ENCODE measurements at regions not wholly inside any gene's neighbourhood (a gene's known extent, or its start where the extent isn't known, plus 50 kb on each side); places are given as distances from the start of the nearest gene placed in this dataset.

- in situ Hi-C loops (cut with HindIII; ENCODE audit: low pct_unique_long_range_greater_than_20kb, low sequenced_read_pairs) (no loop called here), intact Hi-C loops (cut with micrococcal nuclease; ENCODE audit: unreplicated experiment) (no loop called here)
- Histone ChIP-seq H3K4me1 (ENCODE audit: control insufficient read depth, insufficient read depth, low read length) (no peaks in the 10 kb centered on the region), H3K9me3 (ENCODE audit: control insufficient read depth, insufficient read depth, low read depth, low read length) (no peaks in the 10 kb centered on the region), H3K27ac (ENCODE audit: low read length) (no peak overlapping the region), H3K27me3 (ENCODE audit: control insufficient read depth, insufficient read depth, low read length) (no peaks in the 10 kb centered on the region), H3K36me3 (ENCODE audit: control insufficient read depth, insufficient read depth, low read length) (no peaks in the 10 kb centered on the region), H3K4me3 (ENCODE audit: low read depth in 2 of 2, low read length in 2 of 2) (no peak overlapping the region)
- DNase-seq (ENCODE audit: low read depth, low spot score) (no peak), ATAC-seq (no peak)
- POLR2A ChIA-PET, result no interaction called here
- TF ChIP-seq TCF7L2 (IDR thresholded peaks at IDR 0.05; ENCODE audit: low read depth, low read length), result no peak
- TF ChIP-seq SIN3A (IDR thresholded peaks at IDR 0.05; ENCODE audit: borderline replicate concordance, insufficient read depth, low read depth, low read length), result no peak
- TF ChIP-seq, protein P1, sequence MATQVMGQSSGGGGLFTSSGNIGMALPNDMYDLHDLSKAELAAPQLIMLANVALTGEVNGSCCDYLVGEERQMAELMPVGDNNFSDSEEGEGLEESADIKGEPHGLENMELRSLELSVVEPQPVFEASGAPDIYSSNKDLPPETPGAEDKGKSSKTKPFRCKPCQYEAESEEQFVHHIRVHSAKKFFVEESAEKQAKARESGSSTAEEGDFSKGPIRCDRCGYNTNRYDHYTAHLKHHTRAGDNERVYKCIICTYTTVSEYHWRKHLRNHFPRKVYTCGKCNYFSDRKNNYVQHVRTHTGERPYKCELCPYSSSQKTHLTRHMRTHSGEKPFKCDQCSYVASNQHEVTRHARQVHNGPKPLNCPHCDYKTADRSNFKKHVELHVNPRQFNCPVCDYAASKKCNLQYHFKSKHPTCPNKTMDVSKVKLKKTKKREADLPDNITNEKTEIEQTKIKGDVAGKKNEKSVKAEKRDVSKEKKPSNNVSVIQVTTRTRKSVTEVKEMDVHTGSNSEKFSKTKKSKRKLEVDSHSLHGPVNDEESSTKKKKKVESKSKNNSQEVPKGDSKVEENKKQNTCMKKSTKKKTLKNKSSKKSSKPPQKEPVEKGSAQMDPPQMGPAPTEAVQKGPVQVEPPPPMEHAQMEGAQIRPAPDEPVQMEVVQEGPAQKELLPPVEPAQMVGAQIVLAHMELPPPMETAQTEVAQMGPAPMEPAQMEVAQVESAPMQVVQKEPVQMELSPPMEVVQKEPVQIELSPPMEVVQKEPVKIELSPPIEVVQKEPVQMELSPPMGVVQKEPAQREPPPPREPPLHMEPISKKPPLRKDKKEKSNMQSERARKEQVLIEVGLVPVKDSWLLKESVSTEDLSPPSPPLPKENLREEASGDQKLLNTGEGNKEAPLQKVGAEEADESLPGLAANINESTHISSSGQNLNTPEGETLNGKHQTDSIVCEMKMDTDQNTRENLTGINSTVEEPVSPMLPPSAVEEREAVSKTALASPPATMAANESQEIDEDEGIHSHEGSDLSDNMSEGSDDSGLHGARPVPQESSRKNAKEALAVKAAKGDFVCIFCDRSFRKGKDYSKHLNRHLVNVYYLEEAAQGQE (IDR thresholded peaks at IDR 0.05; ENCODE audit: insufficient read depth in 1 of 2, low read depth in 2 of 2, low read length in 1 of 2), result no peak
- no peak for TF ChIP-seq CTCF (IDR thresholded peaks at IDR 0.05)
- TF ChIP-seq POLR2AphosphoS5 (IDR thresholded peaks at IDR 0.05; ENCODE audit: low read depth, low read length), result no peak
- CTCF ChIA-PET, result no interaction called here
- no TSS peak for BruUV-seq (replicated peaks)
Observed at GRCh38 chr22:48683640-48684039, 1144.0 kb downstream of the BRD1 start.

GRCh38 chr22:48682504-48682903 lies 1145.2 kb downstream of the BRD1 start:
- DNase-seq (ENCODE audit: low read depth, low spot score), result no peak
- Histone ChIP-seq H3K9me3 (ENCODE audit: control insufficient read depth, insufficient read depth, low read depth, low read length) (no peaks in the 10 kb centered on the region), H3K4me3 (ENCODE audit: low read depth in 2 of 2, low read length in 2 of 2) (no peak overlapping the region), H3K36me3 (ENCODE audit: control insufficient read depth, insufficient read depth, low read length) (no peaks in the 10 kb centered on the region), H3K4me1 (ENCODE audit: control insufficient read depth, insufficient read depth, low read length) (no peaks in the 10 kb centered on the region), H3K27ac (ENCODE audit: low read length) (no peak overlapping the region), H3K27me3 (ENCODE audit: control insufficient read depth, insufficient read depth, low read length) (no peaks in the 10 kb centered on the region)
- in situ Hi-C loops (cut with HindIII; ENCODE audit: low pct_unique_long_range_greater_than_20kb, low sequenced_read_pairs), result no loop called here
- no peak for TF ChIP-seq CTCF (IDR thresholded peaks at IDR 0.05)
- no peak for TF ChIP-seq POLR2AphosphoS5 (IDR thresholded peaks at IDR 0.05; ENCODE audit: low read depth, low read length)
- TF ChIP-seq SIN3A (IDR thresholded peaks at IDR 0.05; ENCODE audit: borderline replicate concordance, insufficient read depth, low read depth, low read length), result no peak
- TF ChIP-seq TCF7L2 (IDR thresholded peaks at IDR 0.05; ENCODE audit: low read depth, low read length), result no peak
- TF ChIP-seq, protein P1 (IDR thresholded peaks at IDR 0.05; ENCODE audit: insufficient read depth in 1 of 2, low read depth in 2 of 2, low read length in 1 of 2), result no peak
- ChIA-PET POLR2A (no interaction called here), CTCF (no interaction called here)
- ATAC-seq, result no peak
- no TSS peak for BruUV-seq (replicated peaks)
- intact Hi-C loops (cut with micrococcal nuclease; ENCODE audit: unreplicated experiment), result no loop called here

Measured in Panc1 (cell line).